Neuronal stem cell (in vitro differentiated cells): ENCODE measurements at regions not wholly inside any gene's neighbourhood (a gene's known extent, or its start where the extent isn't known, plus 50 kb on each side); places are given as distances from the start of the nearest gene placed in this dataset.

Experiments used
- DNase-seq: peaks from one replicate; pipeline ENCODE4 v3.0.0-alpha.2; 2013; ENCODE audit warnings: low spot score
- H2AFZ ChIP-seq: one replicate; pipeline ENCODE4 v1.6.1; 2013; ENCODE audit warnings: mild to moderate bottlenecking, low read length, inconsistent platforms
- H2AK5ac ChIP-seq: 2 replicates; pipeline ENCODE4 v1.6.1; 2013; ENCODE audit warnings: low read depth, mild to moderate bottlenecking, inconsistent platforms, low read length, moderate library complexity, mixed read lengths
- H2BK120ac ChIP-seq: 2 replicates; pipeline ENCODE4 v1.6.1; 2013; ENCODE audit warnings: low read depth, mild to moderate bottlenecking, inconsistent platforms, low read length, moderate library complexity, mixed read lengths
- H2BK12ac ChIP-seq: one replicate; pipeline ENCODE4 v1.6.1; 2013; ENCODE audit warnings: low read length, inconsistent platforms
- H2BK15ac ChIP-seq: 2 replicates; pipeline ENCODE4 v1.6.1; 2013; ENCODE audit warnings: mild to moderate bottlenecking, low read length, inconsistent platforms, mixed read lengths
- H2BK5ac ChIP-seq: one replicate; pipeline ENCODE4 v1.6.1; 2013; ENCODE audit warnings: inconsistent platforms, mild to moderate bottlenecking, low read length, moderate library complexity
- H3K14ac ChIP-seq: one replicate; pipeline ENCODE4 v1.6.1; 2013; ENCODE audit warnings: low read length, inconsistent platforms
- H3K18ac ChIP-seq: 2 replicates; pipeline ENCODE4 v1.6.1; 2013; ENCODE audit warnings: low read length, inconsistent platforms
- H3K23ac ChIP-seq: 2 replicates; pipeline ENCODE4 v1.6.1; 2013; ENCODE audit warnings: low read depth, mild to moderate bottlenecking, mixed read lengths, low read length, inconsistent platforms; ENCODE audit not compliant: poor library complexity
- H3K27ac ChIP-seq: replicated peaks from 3 replicates; pipeline ENCODE4 v1.5.1; 2013; ENCODE audit warnings: low read length, inconsistent platforms
- H3K27me3 ChIP-seq, 3 experiments: 2 replicates each; pipeline ENCODE4 v1.6.1; 2013; ENCODE audit warnings: low read length in 3 of 3, mild to moderate bottlenecking in 2 of 3, inconsistent platforms in 1 of 3, low read depth in 1 of 3, mixed read lengths in 1 of 3, moderate library complexity in 1 of 3; ENCODE audit not compliant: control insufficient read depth in 3 of 3, insufficient read depth in 3 of 3
- H3K36me3 ChIP-seq, 2 donors: replicated peaks in 1 of 2; 2 replicates each; pipeline ENCODE4 v1.6.1; 2013; ENCODE audit warnings: low read length in 2 of 2; ENCODE audit not compliant: control insufficient read depth in 2 of 2, insufficient read depth in 2 of 2
- H3K4ac ChIP-seq: 2 replicates; pipeline ENCODE4 v1.6.1; 2013; ENCODE audit warnings: inconsistent platforms, mild to moderate bottlenecking, low read length, moderate library complexity
- H3K4me1 ChIP-seq, 2 donors: 1 replicate in 1 of 2; 2 replicates in 1 of 2; pipeline ENCODE4 v1.6.1; 2013; ENCODE audit warnings: low read length in 2 of 2, low read depth in 1 of 2; ENCODE audit not compliant: control insufficient read depth in 2 of 2, insufficient read depth in 1 of 2
- H3K4me2 ChIP-seq: one replicate; pipeline ENCODE4 v1.6.1; 2013; ENCODE audit warnings: mild to moderate bottlenecking, low read length, inconsistent platforms; ENCODE audit not compliant: insufficient read depth, poor library complexity, severe bottlenecking
- H3K4me3 ChIP-seq, 2 donors: 2 replicates each; pipeline ENCODE4 v1.5.1; 2013; ENCODE audit warnings: low read length in 2 of 2, mild to moderate bottlenecking in 2 of 2, inconsistent platforms in 1 of 2, moderate library complexity in 1 of 2
- H3K79me1 ChIP-seq: one replicate; pipeline ENCODE4 v1.6.1; 2013; ENCODE audit warnings: low read depth, mild to moderate bottlenecking, inconsistent platforms, low read length, moderate library complexity
- H3K9ac ChIP-seq: one replicate; pipeline ENCODE4 v1.6.1; 2013; ENCODE audit warnings: mild to moderate bottlenecking, low read depth, low read length, inconsistent platforms; ENCODE audit not compliant: poor library complexity
- H3K9me3 ChIP-seq, 2 donors: replicated peaks in 1 of 2; 2 replicates each; pipeline versions ENCODE3 to v1.6.1; 2013; ENCODE audit warnings: low read length in 2 of 2, mild to moderate bottlenecking in 2 of 2, inconsistent platforms in 1 of 2, low read depth in 1 of 2, mixed read lengths in 1 of 2, moderate library complexity in 1 of 2; ENCODE audit not compliant: control insufficient read depth in 2 of 2, insufficient read depth in 1 of 2
- H4K8ac ChIP-seq: one replicate; pipeline ENCODE4 v1.6.1; 2013; ENCODE audit warnings: low read depth, mild to moderate bottlenecking, inconsistent platforms, low read length, moderate library complexity
- H4K91ac ChIP-seq: one replicate; pipeline ENCODE4 v1.6.1; 2013; ENCODE audit warnings: low read length, low read depth, mild to moderate bottlenecking, inconsistent platforms; ENCODE audit not compliant: poor library complexity
- WGBS, 2 donors: extraction: QIAGEN DNeasy Blood & Tissue Kit; methylation state at CpG; one replicate each; pipeline ENCODE4 v1.1.7; 2013; ENCODE audit warnings: missing lambda C conversion rate in 2 of 2, mixed read lengths in 1 of 2; ENCODE audit not compliant: insufficient read length in 2 of 2, insufficient replicate concordance in 1 of 2; ENCODE audit errors: extremely low coverage in 2 of 2; 5-methylcytosine and 5-hydroxymethylcytosine counted together

- no peak overlapping the region for H3K4me3 ChIP-seq
- no peaks in the 10 kb centered on the region for H3K27me3 ChIP-seq
- no peak overlapping the region for H3K23ac ChIP-seq
- no peak overlapping the region for H4K8ac ChIP-seq
- H2BK12ac ChIP-seq, result no peak overlapping the region
- no peaks in the 10 kb centered on the region for H3K36me3 ChIP-seq
- H2BK5ac ChIP-seq, result no peak overlapping the region
- H3K18ac ChIP-seq, result no peak overlapping the region
- H3K4me2 ChIP-seq, result no peak overlapping the region
- H3K9ac ChIP-seq, result no peak overlapping the region
- no peak for DNase-seq
- H3K9me3 ChIP-seq, result no peaks in the 10 kb centered on the region
- H2BK120ac ChIP-seq, result no peak overlapping the region
- no peak overlapping the region for H2BK15ac ChIP-seq
- H3K4ac ChIP-seq, result no peak overlapping the region
- H3K4me1 ChIP-seq, result no peaks in the 10 kb centered on the region
- WGBS, 2 donors, result no CpG with 5 or more reads among the region's 6 CpGs
- H2AK5ac ChIP-seq, result no peak overlapping the region
- H3K27ac ChIP-seq, result no peak overlapping the region
- H4K91ac ChIP-seq, result no peak overlapping the region
- no peak overlapping the region for H3K14ac ChIP-seq
- H2AFZ ChIP-seq, result no peak overlapping the region
- H3K79me1 ChIP-seq, result no peaks in the 10 kb centered on the region
Measured at GRCh38 chr12:107567876-107568619, 117.6 kb upstream of the PWP1 start.

GRCh38 chr12:107568718-107569117 lies 116.9 kb upstream of the PWP1 start:
- Histone ChIP-seq H3K23ac (no peak overlapping the region), H2AK5ac (no peak overlapping the region), H2BK120ac (no peak overlapping the region), H3K27me3 (no peaks in the 10 kb centered on the region), H3K4ac (no peak overlapping the region), H4K91ac (no peak overlapping the region), H2AFZ (no peak overlapping the region), H3K79me1 (no peaks in the 10 kb centered on the region), H3K27ac (no peak overlapping the region), H3K36me3 (no peaks in the 10 kb centered on the region), H2BK12ac (no peak overlapping the region), H3K14ac (no peak overlapping the region), H3K9me3 (no peaks in the 10 kb centered on the region), H4K8ac (no peak overlapping the region), H2BK5ac (no peak overlapping the region), H3K4me2 (no peak overlapping the region), H3K9ac (no peak overlapping the region), H3K18ac (no peak overlapping the region), H3K4me3 (no peak overlapping the region), H3K4me1 (no peaks in the 10 kb centered on the region), H2BK15ac (no peak overlapping the region)
- WGBS, 2 donors, result no CpG with 5 or more reads among the region's 5 CpGs
- no peak for DNase-seq

GRCh38 chr12:107570721-107571120 lies 114.9 kb upstream of the PWP1 start:
- H3K4ac ChIP-seq, result no peak overlapping the region
- H3K79me1 ChIP-seq, result no peaks in the 10 kb centered on the region
- no peak overlapping the region for H3K23ac ChIP-seq
- no peak overlapping the region for H2AK5ac ChIP-seq
- no peaks in the 10 kb centered on the region for H3K9me3 ChIP-seq
- H3K18ac ChIP-seq, result no peak overlapping the region
- no peak overlapping the region for H3K14ac ChIP-seq
- no peak overlapping the region for H3K9ac ChIP-seq
- no peak for DNase-seq
- no peak overlapping the region for H3K4me3 ChIP-seq
- H4K91ac ChIP-seq, result no peak overlapping the region
- WGBS, 2 donors, result no CpG with 5 or more reads among the region's 1 CpG
- no peak overlapping the region for H2BK12ac ChIP-seq
- H2AFZ ChIP-seq, result no peak overlapping the region
- H3K27me3 ChIP-seq, result no peaks in the 10 kb centered on the region
- no peaks in the 10 kb centered on the region for H3K4me1 ChIP-seq
- no peak overlapping the region for H2BK120ac ChIP-seq
- H3K4me2 ChIP-seq, result no peak overlapping the region
- H3K36me3 ChIP-seq, result no peaks in the 10 kb centered on the region
- no peak overlapping the region for H2BK5ac ChIP-seq
- H2BK15ac ChIP-seq, result no peak overlapping the region
- no peak overlapping the region for H3K27ac ChIP-seq
- no peak overlapping the region for H4K8ac ChIP-seq

GRCh38 chr12:107571492-107571891 lies 114.1 kb upstream of the PWP1 start:
- H3K4me3 ChIP-seq, result no peak overlapping the region
- H3K4me2 ChIP-seq, result no peak overlapping the region
- no peak overlapping the region for H3K4ac ChIP-seq
- no peak overlapping the region for H3K9ac ChIP-seq
- no peak overlapping the region for H3K18ac ChIP-seq
- peak overlapping the region; percentile 27 for H2AK5ac ChIP-seq
- no peak overlapping the region for H4K8ac ChIP-seq
- no peaks in the 10 kb centered on the region for H3K79me1 ChIP-seq
- H3K27me3 ChIP-seq, result no peaks in the 10 kb centered on the region
- H4K91ac ChIP-seq, result no peak overlapping the region
- no peak overlapping the region for H3K27ac ChIP-seq
- no peak overlapping the region for H2BK12ac ChIP-seq
- H2BK120ac ChIP-seq, result no peak overlapping the region
- H2BK15ac ChIP-seq, result no peak overlapping the region
- no peaks in the 10 kb centered on the region for H3K9me3 ChIP-seq
- no peak overlapping the region for H2BK5ac ChIP-seq
- no peak overlapping the region for H2AFZ ChIP-seq
- no peaks in the 10 kb centered on the region for H3K4me1 ChIP-seq
- H3K14ac ChIP-seq, result no peak overlapping the region
- WGBS, 2 donors, result no CpG with 5 or more reads among the region's 7 CpGs
- no peaks in the 10 kb centered on the region for H3K36me3 ChIP-seq
- H3K23ac ChIP-seq, result no peak overlapping the region
- DNase-seq, result no peak
